Endothelial cell (in vitro differentiated cells): ENCODE measurements at regions not wholly inside any gene's neighbourhood (a gene's known extent, or its start where the extent isn't known, plus 50 kb on each side); places are given as distances from the start of the nearest gene placed in this dataset.
A peak's percentile ranks its signal among the peaks of the same experiment; 100 is the strongest.

Source experiments
- DNase-seq: peaks from one replicate; pipeline ENCODE4 v3.0.0; 2021; ENCODE audit warnings: low spot score
- H3K27ac Mint-ChIP-seq: one replicate; pipeline ENCODE4 v1.8.0; 2021; ENCODE audit warnings: mixed read lengths, inconsistent platforms; ENCODE audit not compliant: unreplicated experiment
- H3K27me3 Mint-ChIP-seq: one replicate; pipeline ENCODE4 v1.8.0; 2021; ENCODE audit warnings: mild to moderate bottlenecking, moderate library complexity, mixed read lengths, inconsistent platforms; ENCODE audit not compliant: unreplicated experiment
- H3K36me3 Mint-ChIP-seq: one replicate; pipeline ENCODE4 v1.8.0; 2021; ENCODE audit warnings: mild to moderate bottlenecking, low read depth, mixed read lengths, inconsistent platforms; ENCODE audit not compliant: unreplicated experiment
- H3K4me1 Mint-ChIP-seq: one replicate; pipeline ENCODE4 v1.8.0; 2021; ENCODE audit warnings: mild to moderate bottlenecking, mixed read lengths, inconsistent platforms; ENCODE audit not compliant: unreplicated experiment
- H3K4me3 Mint-ChIP-seq: one replicate; pipeline ENCODE4 v1.8.0; 2021; ENCODE audit warnings: mild to moderate bottlenecking, mixed read lengths, inconsistent platforms; ENCODE audit not compliant: unreplicated experiment
- H3K9me3 Mint-ChIP-seq: one replicate; pipeline ENCODE4 v1.8.0; 2021; ENCODE audit warnings: mixed read lengths, inconsistent platforms; ENCODE audit not compliant: unreplicated experiment
- TF ChIP-seq, protein P1 (sequence below): fragments of 200-600 bp; sonication (generic); IDR thresholded peaks from one replicate; pipeline ENCODE4 v1.5.0; 2021; ENCODE audit warnings: antibody characterized with exemption; ENCODE audit not compliant: unreplicated experiment

DNA sequence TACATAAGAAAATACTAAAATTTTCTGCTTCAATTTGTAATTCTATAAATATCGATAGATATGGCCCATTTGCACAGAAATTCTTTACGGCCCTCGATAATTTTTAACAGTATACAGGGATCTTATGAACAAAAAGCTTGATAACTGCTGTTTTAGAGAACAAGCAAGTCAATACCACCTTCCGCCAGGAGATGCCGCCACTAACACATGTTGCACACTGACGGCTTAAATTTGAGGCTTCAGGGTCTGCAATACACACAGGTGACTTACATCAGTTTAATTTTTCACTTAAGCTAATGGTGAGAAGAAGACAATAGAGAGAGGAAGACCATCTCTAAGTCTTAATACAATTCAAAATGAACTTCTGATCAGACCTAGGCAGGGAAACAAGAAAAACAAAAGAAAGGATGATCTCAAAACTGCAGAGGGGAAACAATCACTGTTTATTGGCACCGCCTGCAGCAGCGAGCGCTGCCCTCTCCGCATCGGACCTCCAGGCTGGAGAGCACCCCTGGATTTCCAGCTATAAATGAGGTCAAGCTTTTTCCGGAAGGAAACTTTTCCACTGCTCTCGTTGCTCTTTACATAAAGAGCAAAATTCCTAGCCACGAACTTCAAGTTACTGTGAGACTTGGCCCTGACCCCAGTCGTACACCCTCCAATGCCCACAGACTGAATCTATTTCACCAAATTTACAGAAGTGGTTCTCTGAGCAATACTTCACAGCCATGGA lies 53.9 kb downstream of the OTOR start:
- no peaks in the 10 kb centered on the region for H3K27me3 Mint-ChIP-seq
- DNase-seq: peak; percentile 82
- H3K9me3 Mint-ChIP-seq: no peaks in the 10 kb centered on the region
- no peak overlapping the region for H3K4me3 Mint-ChIP-seq
- TF ChIP-seq, protein P1, sequence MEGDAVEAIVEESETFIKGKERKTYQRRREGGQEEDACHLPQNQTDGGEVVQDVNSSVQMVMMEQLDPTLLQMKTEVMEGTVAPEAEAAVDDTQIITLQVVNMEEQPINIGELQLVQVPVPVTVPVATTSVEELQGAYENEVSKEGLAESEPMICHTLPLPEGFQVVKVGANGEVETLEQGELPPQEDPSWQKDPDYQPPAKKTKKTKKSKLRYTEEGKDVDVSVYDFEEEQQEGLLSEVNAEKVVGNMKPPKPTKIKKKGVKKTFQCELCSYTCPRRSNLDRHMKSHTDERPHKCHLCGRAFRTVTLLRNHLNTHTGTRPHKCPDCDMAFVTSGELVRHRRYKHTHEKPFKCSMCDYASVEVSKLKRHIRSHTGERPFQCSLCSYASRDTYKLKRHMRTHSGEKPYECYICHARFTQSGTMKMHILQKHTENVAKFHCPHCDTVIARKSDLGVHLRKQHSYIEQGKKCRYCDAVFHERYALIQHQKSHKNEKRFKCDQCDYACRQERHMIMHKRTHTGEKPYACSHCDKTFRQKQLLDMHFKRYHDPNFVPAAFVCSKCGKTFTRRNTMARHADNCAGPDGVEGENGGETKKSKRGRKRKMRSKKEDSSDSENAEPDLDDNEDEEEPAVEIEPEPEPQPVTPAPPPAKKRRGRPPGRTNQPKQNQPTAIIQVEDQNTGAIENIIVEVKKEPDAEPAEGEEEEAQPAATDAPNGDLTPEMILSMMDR: peak; percentile 77
- no peak overlapping the region for H3K27ac Mint-ChIP-seq
- no peaks in the 10 kb centered on the region for H3K36me3 Mint-ChIP-seq
- peaks cover 17% of the 10 kb centered on the region for H3K4me1 Mint-ChIP-seq

- Mint-ChIP-seq H3K4me1 (peaks cover 22% of the 10 kb centered on the region), H3K36me3 (no peaks in the 10 kb centered on the region), H3K9me3 (no peaks in the 10 kb centered on the region), H3K4me3 (no peak overlapping the region), H3K27ac (no peak overlapping the region), H3K27me3 (peaks cover 2% of the 10 kb centered on the region)
- TF ChIP-seq, protein P1: no peak
- no peak for DNase-seq
Observed at GRCh38 chr20:16802652-16802935, 54.4 kb downstream of the OTOR start.

DNA sequence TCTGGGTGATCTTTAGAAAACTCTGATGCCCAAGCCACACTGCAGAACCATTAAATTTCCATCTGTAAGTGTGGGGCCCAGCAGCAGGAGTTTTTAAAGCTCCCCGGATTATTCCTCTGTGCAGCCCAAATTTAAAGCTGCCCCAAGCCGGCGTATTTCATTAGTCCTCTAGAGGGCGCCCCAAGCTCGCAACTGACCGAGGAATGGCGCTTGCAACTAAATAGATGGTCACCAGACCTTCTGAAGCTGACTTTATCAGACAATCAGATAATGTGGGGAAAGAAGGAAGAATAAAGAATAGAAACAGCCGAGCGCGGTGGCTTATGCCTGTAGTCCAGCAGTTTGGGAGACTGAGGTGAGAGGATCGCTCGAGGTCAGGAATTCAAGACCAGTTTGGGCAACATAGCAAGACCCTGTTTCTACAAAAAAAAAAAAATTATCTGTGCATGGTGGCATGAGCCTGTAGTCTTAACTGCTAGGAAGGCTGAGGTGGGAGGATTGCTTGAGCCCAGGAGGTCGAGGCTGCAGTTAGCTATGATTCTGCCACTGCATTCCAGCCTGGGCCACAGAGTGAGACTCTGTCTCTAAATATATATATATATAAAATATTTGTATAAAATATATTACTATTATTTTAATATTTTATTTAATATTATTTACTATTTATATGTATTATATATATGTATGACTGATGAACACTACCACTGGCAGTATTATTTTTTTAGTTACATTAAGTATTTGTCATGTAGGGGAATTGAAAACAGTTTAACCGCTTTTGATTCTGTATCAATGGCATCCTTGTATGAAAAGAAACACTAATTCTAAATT lies 56.0 kb downstream of the OTOR start:
- peaks cover 25% of the 10 kb centered on the region for H3K4me1 Mint-ChIP-seq
- H3K27me3 Mint-ChIP-seq: peaks cover 2% of the 10 kb centered on the region
- H3K4me3 Mint-ChIP-seq: no peak overlapping the region
- DNase-seq: peak; percentile 80
- no peaks in the 10 kb centered on the region for H3K9me3 Mint-ChIP-seq
- no peak overlapping the region for H3K27ac Mint-ChIP-seq
- no peaks in the 10 kb centered on the region for H3K36me3 Mint-ChIP-seq
- TF ChIP-seq, protein P1: peak; percentile 86

- Mint-ChIP-seq H3K27me3 (peaks cover 2% of the 10 kb centered on the region), H3K9me3 (no peaks in the 10 kb centered on the region), H3K27ac (no peak overlapping the region), H3K4me1 (peaks cover 25% of the 10 kb centered on the region), H3K36me3 (no peaks in the 10 kb centered on the region), H3K4me3 (no peak overlapping the region)
- TF ChIP-seq, protein P1: no peak
- no peak for DNase-seq
Observed at GRCh38 chr20:16804793-16805187, 56.6 kb downstream of the OTOR start.

GRCh38 chr20:16806061-16806460 lies 57.9 kb downstream of the OTOR start:
- Mint-ChIP-seq H3K27ac (no peak overlapping the region), H3K9me3 (no peaks in the 10 kb centered on the region), H3K4me1 (peaks cover 25% of the 10 kb centered on the region), H3K4me3 (no peak overlapping the region), H3K36me3 (no peaks in the 10 kb centered on the region), H3K27me3 (peaks cover 2% of the 10 kb centered on the region)
- TF ChIP-seq, protein P1: no peak
- no peak for DNase-seq
